Upper lobe of right lung (tissue), 1 donor: ENCODE measurements at regions not wholly inside any gene's neighbourhood (a gene's known extent, or its start where the extent isn't known, plus 50 kb on each side); places are given as distances from the start of the nearest gene placed in this dataset.
"Not testable (repeated sequence)": the region's sequence is repeated elsewhere in the genome, so short reads cannot be mapped to it uniquely, and the experiment has no call there.

Source experiments
- ATAC-seq: fragments of 200-7000 bp; cut with Tn5 transposase; one replicate; pipeline ENCODE4 v1.9.1; 2020; ENCODE audit warnings: mild to moderate bottlenecking, moderate library complexity
- DNase-seq: peaks from one replicate; pipeline ENCODE4 v3.0.0-alpha.2; 2020
- H3K27ac ChIP-seq: fragments of 200-600 bp; one replicate; pipeline ENCODE4 v1.8.0; 2022
- H3K27me3 ChIP-seq: fragments of 200-600 bp; one replicate; pipeline ENCODE4 v1.8.0; 2022; ENCODE audit warnings: mild to moderate bottlenecking
- H3K36me3 ChIP-seq: fragments of 200-600 bp; one replicate; pipeline ENCODE4 v1.8.0; 2022
- H3K4me1 ChIP-seq: fragments of 200-600 bp; one replicate; pipeline ENCODE4 v1.8.0; 2022
- H3K4me3 ChIP-seq: fragments of 200-600 bp; one replicate; pipeline ENCODE4 v1.8.0; 2022; ENCODE audit warnings: mild to moderate bottlenecking
- H3K9me3 ChIP-seq: fragments of 200-600 bp; one replicate; pipeline ENCODE4 v1.8.0; 2022
- CTCF ChIP-seq: fragments of 200-600 bp; IDR thresholded peaks from one replicate; pipeline ENCODE4 v1.8.0; 2022; ENCODE audit warnings: antibody characterized with exemption
- intact Hi-C: fragments of 100-400 bp; cut with DNase I; formaldehyde crosslinking; loops from one replicate; pipeline ENCODE4 v1.11.0; 2022
- donor health status: DM: no; HTN: yes; CAD: no; lungs with severe emphysema.

GRCh38 chr15:30799565-30799964, 104.2 kb upstream of the FAN1 start:
- ATAC-seq, H3K4me1 ChIP-seq, H3K9me3 ChIP-seq, DNase-seq, H3K36me3 ChIP-seq, H3K27me3 ChIP-seq, H3K27ac ChIP-seq, intact Hi-C loops, H3K4me3 ChIP-seq: not testable (repeated sequence)
- TF ChIP-seq CTCF = peak; percentile 23

GRCh38 chr15:30801140-30801895, 102.4 kb upstream of the FAN1 start:
- intact Hi-C loops, DNase-seq, H3K9me3 ChIP-seq, H3K27ac ChIP-seq, ATAC-seq, H3K36me3 ChIP-seq, H3K27me3 ChIP-seq, H3K4me1 ChIP-seq, H3K4me3 ChIP-seq: not testable (repeated sequence)
- TF ChIP-seq CTCF = peak; percentile 5

- ATAC-seq, H3K4me3 ChIP-seq, DNase-seq, H3K4me1 ChIP-seq, intact Hi-C loops, H3K27me3 ChIP-seq, H3K36me3 ChIP-seq, H3K27ac ChIP-seq, H3K9me3 ChIP-seq: not testable (repeated sequence)
Observed at GRCh38 chr15:30802001-30802400, 101.7 kb upstream of the FAN1 start.

GRCh38 chr15:30803703-30804102, 100.0 kb upstream of the FAN1 start:
- ATAC-seq, H3K27me3 ChIP-seq, H3K9me3 ChIP-seq, intact Hi-C loops, H3K36me3 ChIP-seq, H3K4me3 ChIP-seq, DNase-seq, H3K4me1 ChIP-seq, H3K27ac ChIP-seq: not testable (repeated sequence)

- DNase-seq = no peak
- intact Hi-C loops = no loop called here
- no peaks in the 10 kb centered on the region for H3K36me3 ChIP-seq
- H3K9me3 ChIP-seq = no peaks in the 10 kb centered on the region
- H3K4me1 ChIP-seq = no peaks in the 10 kb centered on the region
- no peak overlapping the region for H3K4me3 ChIP-seq
- no peak for ATAC-seq
- H3K27me3 ChIP-seq = no peaks in the 10 kb centered on the region
- no peak for TF ChIP-seq CTCF
- H3K27ac ChIP-seq = no peak overlapping the region
Observed at GRCh38 chr15:30816430-30816829, 87.3 kb upstream of the FAN1 start.

GRCh38 chr15:30823068-30823813, 80.5 kb upstream of the FAN1 start:
- H3K4me3 ChIP-seq = peak overlapping the region; percentile 39
- intact Hi-C loops, H3K4me1 ChIP-seq, H3K9me3 ChIP-seq, H3K27me3 ChIP-seq, H3K27ac ChIP-seq, H3K36me3 ChIP-seq: not testable (repeated sequence)
- ATAC-seq (peak; percentile 93), DNase-seq (peak; percentile 67)

- Histone ChIP-seq H3K4me3 (no peak overlapping the region), H3K4me1 (no peaks in the 10 kb centered on the region), H3K27ac (no peak overlapping the region), H3K9me3 (no peaks in the 10 kb centered on the region), H3K27me3 (no peaks in the 10 kb centered on the region), H3K36me3 (no peaks in the 10 kb centered on the region)
- intact Hi-C loops = no loop called here
- no peak for TF ChIP-seq CTCF
- DNase-seq = no peak
- ATAC-seq = no peak
Observed at GRCh38 chr15:30824518-30825195, 79.1 kb upstream of the FAN1 start.
